ENCODE measurements at regions not wholly inside any gene's neighbourhood (a gene's known extent, or its start where the extent isn't known, plus 50 kb on each side); places are given as distances from the start of the nearest gene placed in this dataset.
A peak's percentile ranks its signal among the peaks of the same experiment; 100 is the strongest.

DNA sequence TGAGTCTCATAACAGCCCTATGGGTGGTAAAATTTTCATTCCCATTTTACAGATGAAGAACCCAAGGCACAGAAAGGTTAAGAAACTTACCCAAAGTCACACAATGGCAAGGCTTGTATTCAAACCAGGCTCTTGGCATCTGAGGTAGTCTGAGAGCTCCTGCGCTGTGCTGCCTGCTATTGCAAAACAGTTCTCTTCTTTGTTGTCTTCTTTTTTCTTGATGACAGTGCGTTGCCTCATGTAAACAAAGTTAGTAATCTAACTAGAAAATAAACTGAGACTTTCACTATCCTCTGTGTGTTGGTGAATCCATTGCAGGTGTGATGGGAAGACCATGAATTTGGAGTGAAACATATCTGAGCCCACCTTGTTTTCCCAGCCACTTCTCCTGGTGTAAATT, 240.8 kb downstream of the PTEN start:
- H3K4me1 ChIP-seq (ENCODE audit: control insufficient read depth in 2 of 2, insufficient read depth in 2 of 2, low read length in 2 of 2): peaks cover 0 to 3% of the 10 kb centered on the region in 2 donors
- no peaks in the 10 kb centered on the region for H3K27me3 ChIP-seq (ENCODE audit: control insufficient read depth in 2 of 2, insufficient read depth in 2 of 2, low read length in 2 of 2)
- no peaks in the 10 kb centered on the region for H3K36me3 ChIP-seq (ENCODE audit: control insufficient read depth in 2 of 2, insufficient read depth in 2 of 2, low read length in 2 of 2)
- no peak overlapping the region for H3K9ac ChIP-seq (ENCODE audit: low read depth in 1 of 2, low read length in 2 of 2)
- H3K27ac ChIP-seq (ENCODE audit: low read depth in 2 of 2, low read length in 2 of 2): no peak overlapping the region
- no peaks in the 10 kb centered on the region for H3K9me3 ChIP-seq (ENCODE audit: control insufficient read depth in 2 of 2, low read length in 2 of 2)
- H3K4me3 ChIP-seq (ENCODE audit: low read length in 2 of 2): no peak overlapping the region

DNA sequence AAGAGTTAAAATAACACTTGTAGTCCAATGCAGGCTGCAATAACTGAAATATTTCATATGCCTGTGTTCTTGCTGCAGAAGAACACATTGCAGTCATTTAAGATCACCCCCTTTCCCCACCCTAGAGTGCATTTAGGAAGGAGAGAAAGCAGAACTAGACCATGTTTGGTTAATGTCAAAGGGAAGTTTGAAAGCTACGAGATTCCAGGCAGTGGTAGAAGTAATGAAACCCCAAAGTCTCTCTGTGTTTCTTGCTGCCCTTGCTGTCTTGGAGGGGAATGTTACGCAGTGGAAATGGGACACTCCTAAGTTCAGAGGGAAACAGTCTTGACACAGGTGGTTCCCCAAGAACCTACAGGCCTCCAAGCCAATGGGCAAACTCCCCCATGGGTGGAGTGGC, 242.9 kb downstream of the PTEN start:
- Histone ChIP-seq H3K27me3 (ENCODE audit: control insufficient read depth in 2 of 2, insufficient read depth in 2 of 2, low read length in 2 of 2) (no peaks in the 10 kb centered on the region), H3K9ac (ENCODE audit: low read depth in 1 of 2, low read length in 2 of 2) (no peak overlapping the region), H3K4me3 (ENCODE audit: low read length in 2 of 2) (no peak overlapping the region), H3K9me3 (ENCODE audit: control insufficient read depth in 2 of 2, low read length in 2 of 2) (no peaks in the 10 kb centered on the region), H3K36me3 (ENCODE audit: control insufficient read depth in 2 of 2, insufficient read depth in 2 of 2, low read length in 2 of 2) (no peaks in the 10 kb centered on the region), H3K27ac (ENCODE audit: low read depth in 2 of 2, low read length in 2 of 2) (peak overlapping the region in 1 of 2 donors; percentile 56), H3K4me1 (ENCODE audit: control insufficient read depth in 2 of 2, insufficient read depth in 2 of 2, low read length in 2 of 2) (peaks cover 0 to 3% of the 10 kb centered on the region in 2 donors)

DNA sequence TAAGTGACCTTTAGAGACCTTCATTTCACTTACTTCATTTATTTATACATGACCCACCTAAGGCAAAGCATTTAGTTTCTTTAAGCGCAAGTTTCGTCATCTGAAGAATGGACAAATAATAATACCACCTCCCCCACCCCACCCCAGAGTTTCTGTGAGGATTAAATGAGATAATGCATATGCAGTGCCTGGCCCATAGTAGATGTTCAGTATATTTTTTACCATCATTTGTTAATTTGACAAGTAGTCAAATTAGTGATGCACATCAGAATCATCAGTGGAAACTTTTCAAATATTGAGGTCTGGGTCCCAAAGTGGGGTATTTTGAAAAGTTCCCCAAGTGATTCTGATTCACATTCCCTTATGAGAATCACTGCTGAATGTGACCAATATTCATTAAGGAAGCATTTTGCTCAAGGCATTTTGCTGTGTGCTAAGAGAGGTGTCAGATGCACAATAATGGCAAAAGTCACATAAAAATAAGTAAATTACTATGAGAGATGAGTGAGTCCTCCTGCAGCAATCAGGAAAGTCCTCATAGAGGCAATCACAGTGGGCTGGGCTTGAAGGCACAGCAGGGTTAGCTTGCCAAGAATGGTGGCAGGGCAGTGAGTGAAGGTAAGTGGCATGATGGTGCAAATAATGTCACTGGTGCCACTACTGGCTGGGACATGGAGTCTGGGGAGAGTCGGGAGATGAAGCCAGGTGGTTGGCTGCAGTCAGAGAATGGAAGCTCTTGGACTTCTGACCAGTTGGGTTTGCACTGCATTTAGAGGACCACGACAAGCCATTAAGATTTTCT, 244.1 kb downstream of the PTEN start:
- Histone ChIP-seq H3K9ac (ENCODE audit: low read depth in 1 of 2, low read length in 2 of 2) (peak overlapping the region in 1 of 2 donors; percentile 17), H3K27ac (ENCODE audit: low read depth in 2 of 2, low read length in 2 of 2) (peak overlapping the region in 1 of 2 donors; percentile 27)

DNA sequence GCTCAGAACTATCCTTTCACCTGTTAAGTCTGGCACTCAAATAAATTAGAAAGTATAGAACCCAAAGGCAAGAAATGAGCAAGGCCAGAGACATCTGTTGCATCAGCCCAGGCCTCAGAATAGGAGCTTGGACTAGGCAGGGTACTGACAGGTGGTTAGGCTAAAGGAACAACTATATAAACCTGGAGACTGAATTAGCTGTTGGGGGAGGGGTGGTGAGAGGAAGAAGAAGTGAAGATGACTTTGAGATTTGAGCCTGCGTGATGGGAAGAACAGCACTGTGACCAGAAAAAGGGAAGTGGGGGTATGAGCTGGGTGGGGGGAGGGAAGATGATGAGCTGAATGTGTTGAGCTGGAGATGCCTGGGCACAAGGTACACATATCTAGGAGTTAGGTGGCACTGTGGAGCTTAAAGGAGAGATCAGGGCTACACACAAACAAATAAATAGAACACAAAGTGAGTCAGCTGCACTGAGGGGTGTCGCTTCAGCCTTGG, 244.7 kb downstream of the PTEN start:
- no peak overlapping the region for H3K4me3 ChIP-seq (ENCODE audit: low read length in 2 of 2)
- no peaks in the 10 kb centered on the region for H3K9me3 ChIP-seq (ENCODE audit: control insufficient read depth in 2 of 2, low read length in 2 of 2)
- H3K36me3 ChIP-seq (ENCODE audit: control insufficient read depth in 2 of 2, insufficient read depth in 2 of 2, low read length in 2 of 2): no peaks in the 10 kb centered on the region
- H3K27me3 ChIP-seq (ENCODE audit: control insufficient read depth in 2 of 2, insufficient read depth in 2 of 2, low read length in 2 of 2): no peaks in the 10 kb centered on the region
- H3K9ac ChIP-seq (ENCODE audit: low read depth in 1 of 2, low read length in 2 of 2): no peak overlapping the region
- H3K4me1 ChIP-seq (ENCODE audit: control insufficient read depth in 2 of 2, insufficient read depth in 2 of 2, low read length in 2 of 2): peaks cover 0 to 3% of the 10 kb centered on the region in 2 donors
- H3K27ac ChIP-seq (ENCODE audit: low read depth in 2 of 2, low read length in 2 of 2): no peak overlapping the region

More for the DNA sequence above, 244.1 kb downstream of the PTEN start:
- no peaks in the 10 kb centered on the region for H3K36me3 ChIP-seq (ENCODE audit: control insufficient read depth in 2 of 2, insufficient read depth in 2 of 2, low read length in 2 of 2)
- H3K9me3 ChIP-seq (ENCODE audit: control insufficient read depth in 2 of 2, low read length in 2 of 2): no peaks in the 10 kb centered on the region
- peaks cover 0 to 3% of the 10 kb centered on the region in 2 donors for H3K4me1 ChIP-seq (ENCODE audit: control insufficient read depth in 2 of 2, insufficient read depth in 2 of 2, low read length in 2 of 2)
- no peak overlapping the region for H3K4me3 ChIP-seq (ENCODE audit: low read length in 2 of 2)
- no peaks in the 10 kb centered on the region for H3K27me3 ChIP-seq (ENCODE audit: control insufficient read depth in 2 of 2, insufficient read depth in 2 of 2, low read length in 2 of 2)

DNA sequence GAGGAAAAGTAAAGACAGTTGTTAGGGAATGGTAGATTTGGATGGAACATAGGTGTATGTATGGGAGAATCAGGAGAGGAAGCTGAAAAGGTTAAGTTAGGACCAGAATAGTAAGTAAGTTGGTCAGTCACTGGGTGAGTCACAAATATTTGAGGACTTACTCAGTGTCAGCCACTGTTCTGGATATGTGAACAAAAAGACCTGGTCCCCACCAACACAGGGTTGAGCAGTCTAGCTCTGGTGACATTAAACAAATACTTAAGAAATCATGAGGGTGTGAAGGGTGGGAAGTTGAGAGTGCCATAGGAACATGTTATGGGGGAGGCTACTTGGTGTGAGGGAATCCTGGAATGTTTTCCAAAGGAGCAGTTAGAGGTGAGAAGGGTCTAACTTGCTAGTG, 246.9 kb downstream of the PTEN start:
- H3K4me3 ChIP-seq (ENCODE audit: low read length in 2 of 2): no peak overlapping the region
- H3K9me3 ChIP-seq (ENCODE audit: control insufficient read depth in 2 of 2, low read length in 2 of 2): no peaks in the 10 kb centered on the region
- peaks cover 0 to 3% of the 10 kb centered on the region in 2 donors for H3K4me1 ChIP-seq (ENCODE audit: control insufficient read depth in 2 of 2, insufficient read depth in 2 of 2, low read length in 2 of 2)
- H3K27ac ChIP-seq (ENCODE audit: low read depth in 2 of 2, low read length in 2 of 2): no peak overlapping the region
- no peaks in the 10 kb centered on the region for H3K36me3 ChIP-seq (ENCODE audit: control insufficient read depth in 2 of 2, insufficient read depth in 2 of 2, low read length in 2 of 2)
- H3K27me3 ChIP-seq (ENCODE audit: control insufficient read depth in 2 of 2, insufficient read depth in 2 of 2, low read length in 2 of 2): no peaks in the 10 kb centered on the region
- H3K9ac ChIP-seq (ENCODE audit: low read depth in 1 of 2, low read length in 2 of 2): no peak overlapping the region

DNA sequence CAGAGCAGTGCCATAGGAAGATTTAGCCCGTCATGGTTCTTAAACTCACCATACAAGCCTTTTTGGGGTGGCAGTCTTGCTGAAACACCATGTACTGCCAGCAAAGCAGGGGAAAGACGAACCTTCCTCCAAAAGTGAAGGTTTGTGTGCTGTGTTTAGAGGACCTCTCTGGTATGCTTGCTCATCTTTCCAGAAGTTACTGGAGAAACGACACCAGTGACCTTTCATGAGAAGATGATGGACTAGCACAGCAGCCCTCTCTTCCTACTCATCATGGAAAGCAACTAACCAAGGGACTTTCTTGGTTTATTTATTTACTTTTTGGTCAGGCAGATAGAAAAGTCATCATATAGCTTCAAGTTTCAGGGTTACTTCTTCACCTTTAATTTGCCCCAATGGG, 247.4 kb downstream of the PTEN start:
- no peaks in the 10 kb centered on the region for H3K9me3 ChIP-seq (ENCODE audit: control insufficient read depth in 2 of 2, low read length in 2 of 2)
- H3K4me1 ChIP-seq (ENCODE audit: control insufficient read depth in 2 of 2, insufficient read depth in 2 of 2, low read length in 2 of 2): peaks cover 0 to 3% of the 10 kb centered on the region in 2 donors
- H3K27me3 ChIP-seq (ENCODE audit: control insufficient read depth in 2 of 2, insufficient read depth in 2 of 2, low read length in 2 of 2): no peaks in the 10 kb centered on the region
- no peaks in the 10 kb centered on the region for H3K36me3 ChIP-seq (ENCODE audit: control insufficient read depth in 2 of 2, insufficient read depth in 2 of 2, low read length in 2 of 2)
- no peak overlapping the region for H3K9ac ChIP-seq (ENCODE audit: low read depth in 1 of 2, low read length in 2 of 2)
- H3K4me3 ChIP-seq (ENCODE audit: low read length in 2 of 2): no peak overlapping the region
- no peak overlapping the region for H3K27ac ChIP-seq (ENCODE audit: low read depth in 2 of 2, low read length in 2 of 2)

DNA sequence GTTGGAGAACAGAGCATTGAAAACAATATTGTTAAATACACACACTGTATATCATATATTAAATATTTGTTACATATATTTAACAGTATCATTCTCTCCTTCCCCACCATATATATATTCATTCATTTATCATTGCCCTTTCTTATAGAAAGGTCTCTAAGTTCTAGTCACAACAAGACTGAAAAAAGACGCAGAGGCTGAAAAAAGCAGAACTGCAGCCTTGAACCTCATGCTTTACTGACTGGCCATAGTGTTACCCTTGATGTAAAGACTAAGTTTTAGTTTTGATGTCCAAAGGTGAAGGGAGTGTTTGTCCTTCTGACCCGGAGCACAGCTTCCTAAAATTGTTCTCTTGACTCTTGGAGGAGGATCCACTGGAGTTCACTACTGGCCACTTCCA, 247.9 kb downstream of the PTEN start:
- no peak overlapping the region for H3K27ac ChIP-seq (ENCODE audit: low read depth in 2 of 2, low read length in 2 of 2)
- H3K4me1 ChIP-seq (ENCODE audit: control insufficient read depth in 2 of 2, insufficient read depth in 2 of 2, low read length in 2 of 2): peaks cover 0 to 3% of the 10 kb centered on the region in 2 donors
- H3K9ac ChIP-seq (ENCODE audit: low read depth in 1 of 2, low read length in 2 of 2): no peak overlapping the region
- H3K4me3 ChIP-seq (ENCODE audit: low read length in 2 of 2): no peak overlapping the region
- no peaks in the 10 kb centered on the region for H3K36me3 ChIP-seq (ENCODE audit: control insufficient read depth in 2 of 2, insufficient read depth in 2 of 2, low read length in 2 of 2)
- H3K27me3 ChIP-seq (ENCODE audit: control insufficient read depth in 2 of 2, insufficient read depth in 2 of 2, low read length in 2 of 2): no peaks in the 10 kb centered on the region
- no peaks in the 10 kb centered on the region for H3K9me3 ChIP-seq (ENCODE audit: control insufficient read depth in 2 of 2, low read length in 2 of 2)

DNA sequence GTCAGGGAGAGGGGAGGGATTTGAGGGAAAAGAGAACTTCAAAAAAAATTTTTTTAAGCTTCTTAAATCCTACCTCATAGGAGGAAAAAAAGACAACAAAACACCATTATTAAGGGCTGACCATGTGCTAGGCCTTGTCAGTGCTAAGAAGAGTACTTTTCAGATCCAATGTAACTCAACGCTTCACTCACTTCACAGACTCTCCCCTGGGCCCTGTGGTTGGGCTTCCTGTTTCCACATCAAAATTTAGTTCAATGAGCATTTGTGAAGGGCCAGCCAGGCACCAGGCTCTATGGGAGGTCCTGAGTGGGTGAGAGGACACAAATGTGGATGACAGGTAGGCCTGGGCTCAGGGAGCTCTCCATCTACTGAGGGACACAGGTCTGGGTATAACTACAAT, 249.8 kb downstream of the PTEN start:
- H3K27ac ChIP-seq (ENCODE audit: low read depth in 2 of 2, low read length in 2 of 2): no peak overlapping the region
- no peak overlapping the region for H3K9ac ChIP-seq (ENCODE audit: low read depth in 1 of 2, low read length in 2 of 2)
- H3K27me3 ChIP-seq (ENCODE audit: control insufficient read depth in 2 of 2, insufficient read depth in 2 of 2, low read length in 2 of 2): no peaks in the 10 kb centered on the region
- H3K36me3 ChIP-seq (ENCODE audit: control insufficient read depth in 2 of 2, insufficient read depth in 2 of 2, low read length in 2 of 2): no peaks in the 10 kb centered on the region
- H3K4me3 ChIP-seq (ENCODE audit: low read length in 2 of 2): no peak overlapping the region
- peaks cover 0 to 3% of the 10 kb centered on the region in 2 donors for H3K4me1 ChIP-seq (ENCODE audit: control insufficient read depth in 2 of 2, insufficient read depth in 2 of 2, low read length in 2 of 2)
- H3K9me3 ChIP-seq (ENCODE audit: control insufficient read depth in 2 of 2, low read length in 2 of 2): no peaks in the 10 kb centered on the region

DNA sequence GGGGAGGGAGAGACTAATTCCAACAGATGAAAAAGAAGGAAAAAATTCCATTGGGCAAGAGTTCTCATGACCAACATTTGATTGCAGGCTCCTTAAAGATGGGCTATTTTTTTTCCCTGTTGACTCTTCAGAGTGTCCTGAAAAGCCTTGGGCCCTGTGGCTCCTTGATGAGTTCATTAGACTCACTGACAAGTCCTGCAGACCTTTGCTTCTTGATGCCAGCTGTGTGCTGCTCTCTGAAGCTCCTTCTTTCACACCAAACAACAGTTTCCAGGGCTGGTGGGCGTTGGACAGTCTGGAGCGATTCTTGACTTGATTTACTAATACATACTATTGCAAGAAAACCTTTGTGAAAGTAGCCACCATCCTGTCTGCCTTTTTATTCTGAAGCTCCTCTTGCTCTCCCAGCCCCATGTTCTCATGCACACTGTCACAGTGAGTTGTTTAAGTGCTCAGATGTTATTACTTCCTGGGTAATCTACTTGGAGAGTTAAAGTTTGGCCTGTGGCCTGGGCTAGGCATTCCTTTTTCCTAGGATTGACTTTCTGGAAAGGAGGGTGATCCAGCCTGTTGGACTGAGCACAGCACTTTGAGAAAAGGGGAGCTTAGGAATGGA, 250.3 kb downstream of the PTEN start:
- Histone ChIP-seq H3K4me1 (ENCODE audit: control insufficient read depth in 2 of 2, insufficient read depth in 2 of 2, low read length in 2 of 2) (no peaks in the 10 kb centered on the region), H3K27me3 (ENCODE audit: control insufficient read depth in 2 of 2, insufficient read depth in 2 of 2, low read length in 2 of 2) (no peaks in the 10 kb centered on the region), H3K9ac (ENCODE audit: low read depth in 1 of 2, low read length in 2 of 2) (no peak overlapping the region), H3K27ac (ENCODE audit: low read depth in 2 of 2, low read length in 2 of 2) (no peak overlapping the region), H3K4me3 (ENCODE audit: low read length in 2 of 2) (no peak overlapping the region), H3K9me3 (ENCODE audit: control insufficient read depth in 2 of 2, low read length in 2 of 2) (no peaks in the 10 kb centered on the region), H3K36me3 (ENCODE audit: control insufficient read depth in 2 of 2, insufficient read depth in 2 of 2, low read length in 2 of 2) (no peaks in the 10 kb centered on the region)

DNA sequence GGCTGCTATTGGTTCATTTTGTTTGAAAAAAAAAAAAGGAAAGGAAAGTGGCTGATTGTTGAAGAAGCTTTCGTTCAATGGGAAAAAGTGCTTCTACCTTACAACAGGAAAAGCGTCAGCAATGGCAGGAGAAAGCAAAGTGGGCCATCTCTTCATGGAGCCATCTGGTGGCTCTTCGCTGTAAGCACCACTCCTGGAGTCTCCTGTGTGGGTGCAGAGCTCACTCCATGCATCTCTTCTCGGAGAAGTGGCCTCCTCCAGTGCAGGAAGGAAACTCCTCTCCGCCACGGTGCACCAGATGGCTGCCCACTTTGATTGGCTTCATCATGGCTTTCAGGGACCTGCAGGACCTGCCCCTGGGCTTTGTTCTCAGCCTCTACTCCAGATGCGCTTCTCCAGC, 250.9 kb downstream of the PTEN start:
- Histone ChIP-seq H3K9me3 (ENCODE audit: control insufficient read depth in 2 of 2, low read length in 2 of 2) (no peaks in the 10 kb centered on the region), H3K9ac (ENCODE audit: low read depth in 1 of 2, low read length in 2 of 2) (no peak overlapping the region), H3K27ac (ENCODE audit: low read depth in 2 of 2, low read length in 2 of 2) (no peak overlapping the region), H3K27me3 (ENCODE audit: control insufficient read depth in 2 of 2, insufficient read depth in 2 of 2, low read length in 2 of 2) (no peaks in the 10 kb centered on the region), H3K4me3 (ENCODE audit: low read length in 2 of 2) (no peak overlapping the region), H3K4me1 (ENCODE audit: control insufficient read depth in 2 of 2, insufficient read depth in 2 of 2, low read length in 2 of 2) (no peaks in the 10 kb centered on the region), H3K36me3 (ENCODE audit: control insufficient read depth in 2 of 2, insufficient read depth in 2 of 2, low read length in 2 of 2) (no peaks in the 10 kb centered on the region)
